GM13977 (cell line): ENCODE measurements at regions not wholly inside any gene's neighbourhood (a gene's known extent, or its start where the extent isn't known, plus 50 kb on each side); places are given as distances from the start of the nearest gene placed in this dataset.
A peak's percentile ranks its signal among the peaks of the same experiment; 100 is the strongest.
"Not testable (repeated sequence)": the region's sequence is repeated elsewhere in the genome, so short reads cannot be mapped to it uniquely, and the experiment has no call there.

Experiments
- DNase-seq: peaks from one replicate; pipeline ENCODE4 v3.0.0; 2012; ENCODE audit warnings: low spot score
- in situ Hi-C: fragments of 300-500 bp; cut with MboI; formaldehyde crosslinking; loops from one replicate; pipeline ENCODE4 v1.12.0; 2022; ENCODE audit warnings: low sequenced_read_pairs, low pct_unique_long_range_greater_than_20kb, mixed read lengths, inconsistent platforms; ENCODE audit not compliant: unreplicated experiment
- TF ChIP-seq, protein P1 (sequence below): IDR thresholded peaks from 2 replicates; pipeline ENCODE4 v1.5.1; 2012; ENCODE audit warnings: mild to moderate bottlenecking, control low read depth; ENCODE audit not compliant: insufficient read depth; ENCODE audit errors: extremely low read depth, missing control alignments

DNA sequence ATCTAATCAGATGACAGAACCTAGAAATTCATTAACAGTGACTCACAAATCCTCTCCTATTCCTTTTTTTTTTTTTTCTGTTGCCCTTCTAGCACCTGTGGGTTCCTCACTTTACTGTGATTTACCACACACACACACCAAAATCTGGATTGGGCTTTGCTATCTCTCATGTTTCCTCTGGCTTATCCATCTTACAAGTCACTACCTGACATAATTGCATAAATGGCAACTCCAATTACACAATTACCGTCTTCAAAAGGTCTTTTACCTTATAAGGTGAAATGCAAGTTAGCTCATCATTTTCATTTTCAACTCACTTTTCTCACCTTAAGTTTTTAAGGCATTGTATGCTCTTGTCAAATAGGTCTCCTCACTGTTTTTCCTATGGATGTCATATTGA lies 426.3 kb upstream of the MEF2C start:
- in situ Hi-C loops = no loop called here
- TF ChIP-seq, protein P1, sequence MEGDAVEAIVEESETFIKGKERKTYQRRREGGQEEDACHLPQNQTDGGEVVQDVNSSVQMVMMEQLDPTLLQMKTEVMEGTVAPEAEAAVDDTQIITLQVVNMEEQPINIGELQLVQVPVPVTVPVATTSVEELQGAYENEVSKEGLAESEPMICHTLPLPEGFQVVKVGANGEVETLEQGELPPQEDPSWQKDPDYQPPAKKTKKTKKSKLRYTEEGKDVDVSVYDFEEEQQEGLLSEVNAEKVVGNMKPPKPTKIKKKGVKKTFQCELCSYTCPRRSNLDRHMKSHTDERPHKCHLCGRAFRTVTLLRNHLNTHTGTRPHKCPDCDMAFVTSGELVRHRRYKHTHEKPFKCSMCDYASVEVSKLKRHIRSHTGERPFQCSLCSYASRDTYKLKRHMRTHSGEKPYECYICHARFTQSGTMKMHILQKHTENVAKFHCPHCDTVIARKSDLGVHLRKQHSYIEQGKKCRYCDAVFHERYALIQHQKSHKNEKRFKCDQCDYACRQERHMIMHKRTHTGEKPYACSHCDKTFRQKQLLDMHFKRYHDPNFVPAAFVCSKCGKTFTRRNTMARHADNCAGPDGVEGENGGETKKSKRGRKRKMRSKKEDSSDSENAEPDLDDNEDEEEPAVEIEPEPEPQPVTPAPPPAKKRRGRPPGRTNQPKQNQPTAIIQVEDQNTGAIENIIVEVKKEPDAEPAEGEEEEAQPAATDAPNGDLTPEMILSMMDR = no peak
- no peak for DNase-seq

DNA sequence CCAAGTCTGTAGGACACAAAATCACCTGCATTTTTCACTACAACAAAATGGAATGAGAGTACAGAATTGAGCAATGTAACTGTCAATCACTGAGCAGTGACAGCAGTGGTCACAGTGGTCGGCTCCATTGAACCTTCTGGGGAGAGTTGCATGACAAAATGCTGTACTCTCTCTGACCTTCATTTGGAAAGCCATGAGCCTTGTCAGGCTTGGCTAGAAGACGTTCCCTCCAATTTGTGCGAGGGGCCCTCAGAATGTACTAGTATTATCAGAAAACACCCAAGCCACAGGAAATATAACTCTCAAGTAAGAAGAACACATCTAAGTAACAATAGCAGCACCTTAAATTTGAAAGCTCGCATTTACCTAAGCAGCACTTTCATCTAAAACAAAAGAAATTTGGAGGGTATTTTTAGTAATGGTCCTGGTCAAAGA lies 425.6 kb upstream of the MEF2C start:
- DNase-seq = peak; percentile 19
- TF ChIP-seq, protein P1 = no peak
- in situ Hi-C loops = no loop called here

DNA sequence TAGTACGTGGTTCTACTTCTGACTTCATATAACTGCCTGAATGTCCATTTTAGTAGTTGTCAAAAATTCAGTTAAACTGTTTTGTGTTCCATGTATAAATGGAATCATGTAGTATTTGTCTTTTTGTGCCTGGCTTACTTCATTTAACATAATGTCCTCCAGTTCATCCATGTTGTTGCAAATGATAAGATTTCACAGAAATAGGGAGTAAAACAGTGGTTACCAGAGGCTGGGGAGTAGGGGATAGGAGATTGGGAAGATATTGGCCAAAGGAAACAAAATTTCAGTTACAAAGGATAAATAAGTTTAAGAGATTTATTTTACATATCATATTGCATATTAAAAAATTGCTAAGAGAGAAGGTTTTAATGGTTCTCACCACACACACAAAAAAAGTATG lies 425.0 kb upstream of the MEF2C start:
- TF ChIP-seq, protein P1 = no peak
- in situ Hi-C loops = no loop called here
- no peak for DNase-seq

DNA sequence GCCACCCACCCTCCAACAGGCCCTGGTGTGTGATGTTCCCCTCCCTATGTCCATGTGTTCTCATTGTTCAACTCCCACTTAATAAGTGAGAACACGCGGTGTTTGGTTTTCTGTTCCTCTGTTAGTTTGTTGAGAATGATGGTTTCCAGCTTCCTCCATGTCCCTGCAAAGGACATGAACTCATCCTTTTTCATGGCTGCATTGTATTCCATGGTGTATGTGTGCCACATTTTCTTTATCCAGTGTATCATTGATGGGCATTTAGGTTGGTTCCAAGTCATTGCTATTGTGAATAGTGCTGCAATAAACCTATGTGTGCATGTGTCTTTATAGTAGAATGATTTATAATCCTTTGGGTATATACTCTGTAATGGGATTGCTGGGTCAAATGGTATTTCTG lies 424.2 kb upstream of the MEF2C start:
- DNase-seq, in situ Hi-C loops: not testable (repeated sequence)

DNA sequence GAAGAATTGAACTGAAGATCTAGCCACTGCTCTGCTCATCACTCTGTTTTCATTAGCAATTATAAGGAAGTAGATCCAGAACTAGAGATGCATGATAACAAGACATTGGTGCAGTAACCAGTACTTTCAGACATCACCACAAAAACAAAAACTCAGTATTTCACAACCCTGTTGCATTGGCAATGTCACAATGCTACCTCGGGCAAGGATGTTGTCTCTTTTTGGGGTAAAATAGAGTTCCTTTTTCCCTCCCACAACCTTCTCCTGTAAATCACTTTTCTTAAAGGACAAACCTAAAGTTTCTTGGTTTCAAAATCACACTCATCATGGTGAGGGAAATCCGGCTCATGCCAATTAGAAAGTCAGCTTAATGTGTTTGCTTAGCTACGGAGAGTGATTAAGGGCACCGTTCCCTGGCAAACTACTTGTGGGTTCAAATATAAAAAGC lies 420.1 kb upstream of the MEF2C start:
- in situ Hi-C loops = no loop called here
- DNase-seq = no peak

DNA sequence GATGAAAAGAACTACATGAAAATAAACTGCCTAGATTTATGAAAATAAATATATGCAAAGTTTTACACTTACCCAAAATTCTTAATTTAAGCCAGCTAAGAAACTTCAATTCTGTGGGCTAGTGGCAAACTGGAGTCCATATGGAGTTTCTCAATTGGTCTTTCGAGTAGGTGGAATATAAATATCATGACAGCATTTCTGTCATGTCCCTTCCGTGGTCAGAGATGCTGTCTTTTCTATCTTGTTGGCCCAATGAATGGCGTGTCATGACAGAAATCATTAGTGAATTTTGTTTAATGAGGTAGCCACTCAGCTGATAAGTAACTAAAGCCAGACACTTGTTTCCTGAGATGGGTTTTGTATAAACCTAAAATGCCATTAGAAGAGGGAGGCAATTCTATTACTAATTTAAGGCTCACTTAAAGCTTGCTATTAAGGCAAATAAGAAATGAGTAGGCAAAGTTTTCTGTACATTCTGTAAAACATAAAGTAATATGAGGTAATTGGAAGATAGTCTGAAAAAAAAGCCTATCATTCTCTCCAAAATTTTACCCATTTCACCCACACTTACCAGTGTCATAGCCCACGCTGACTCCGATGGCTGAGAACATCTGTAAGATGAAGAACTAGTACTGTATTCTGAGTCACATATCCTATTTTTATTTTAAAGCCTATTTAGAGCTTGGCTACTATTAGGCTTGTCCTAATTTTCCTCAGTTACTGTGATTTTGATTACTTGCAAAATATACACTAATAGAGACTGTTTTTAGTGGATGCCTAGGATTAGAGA lies 419.3 kb upstream of the MEF2C start:
- no peak for DNase-seq
- TF ChIP-seq, protein P1 = no peak
- in situ Hi-C loops = no loop called here

More for the DNA sequence above, 420.1 kb upstream of the MEF2C start:
- TF ChIP-seq, protein P1 = no peak

DNA sequence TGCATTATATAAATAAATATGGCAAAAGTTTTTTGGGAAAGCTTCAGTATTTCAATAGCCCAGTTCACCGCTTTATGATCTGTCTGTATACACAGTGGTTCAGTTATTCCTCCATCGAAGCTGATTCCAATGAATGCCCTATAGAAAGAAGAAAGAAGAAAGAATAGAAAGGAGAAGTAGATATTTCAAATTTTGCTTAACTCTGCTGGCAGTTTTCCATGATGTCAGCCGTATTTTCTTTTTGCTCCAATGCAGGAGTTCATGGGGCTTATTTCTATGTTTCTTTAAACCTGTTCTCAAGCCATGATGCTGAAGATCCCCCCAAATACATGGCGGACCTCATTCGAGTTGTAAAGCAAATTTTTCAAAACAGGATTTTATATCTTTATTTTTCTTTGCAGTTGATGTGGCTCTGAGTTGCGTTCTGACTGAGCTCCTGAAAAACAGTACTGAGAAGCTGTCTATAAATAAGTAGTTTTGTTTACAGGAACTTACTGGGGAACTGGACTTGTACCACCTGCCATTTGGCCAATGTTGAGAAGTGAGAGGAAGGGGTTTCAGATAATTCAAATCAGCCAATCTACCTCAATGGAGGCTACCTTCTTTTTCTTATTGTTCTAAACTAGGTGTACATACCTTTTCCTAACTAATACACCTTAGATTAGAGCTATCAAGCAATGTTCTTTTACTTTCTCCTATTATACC lies 418.5 kb upstream of the MEF2C start:
- in situ Hi-C loops = no loop called here
- TF ChIP-seq, protein P1 = no peak
- no peak for DNase-seq
